HFF-Myc (cell line): ENCODE measurements at regions not wholly inside any gene's neighbourhood (a gene's known extent, or its start where the extent isn't known, plus 50 kb on each side); places are given as distances from the start of the nearest gene placed in this dataset.

Source experiments
- DNase-seq: peaks from one replicate; pipeline ENCODE4 v3.0.0-alpha.2; 2011; ENCODE audit warnings: low read depth; ENCODE audit errors: extremely low read depth
- H3K4me3 ChIP-seq: replicated peaks from 2 replicates; pipeline ENCODE4 v1.5.1; 2011; ENCODE audit warnings: low read depth, mild to moderate bottlenecking, control low read depth, low read length
- TF ChIP-seq, protein P1 (sequence below): IDR thresholded peaks from 2 replicates; pipeline ENCODE4 v1.5.1; 2012; ENCODE audit warnings: mild to moderate bottlenecking, low read depth, low read length, control low read depth; ENCODE audit errors: missing control alignments

GRCh38 chr16:59122262-59122537 lies 388.1 kb upstream of the GOT2 start:
- TF ChIP-seq, protein P1, sequence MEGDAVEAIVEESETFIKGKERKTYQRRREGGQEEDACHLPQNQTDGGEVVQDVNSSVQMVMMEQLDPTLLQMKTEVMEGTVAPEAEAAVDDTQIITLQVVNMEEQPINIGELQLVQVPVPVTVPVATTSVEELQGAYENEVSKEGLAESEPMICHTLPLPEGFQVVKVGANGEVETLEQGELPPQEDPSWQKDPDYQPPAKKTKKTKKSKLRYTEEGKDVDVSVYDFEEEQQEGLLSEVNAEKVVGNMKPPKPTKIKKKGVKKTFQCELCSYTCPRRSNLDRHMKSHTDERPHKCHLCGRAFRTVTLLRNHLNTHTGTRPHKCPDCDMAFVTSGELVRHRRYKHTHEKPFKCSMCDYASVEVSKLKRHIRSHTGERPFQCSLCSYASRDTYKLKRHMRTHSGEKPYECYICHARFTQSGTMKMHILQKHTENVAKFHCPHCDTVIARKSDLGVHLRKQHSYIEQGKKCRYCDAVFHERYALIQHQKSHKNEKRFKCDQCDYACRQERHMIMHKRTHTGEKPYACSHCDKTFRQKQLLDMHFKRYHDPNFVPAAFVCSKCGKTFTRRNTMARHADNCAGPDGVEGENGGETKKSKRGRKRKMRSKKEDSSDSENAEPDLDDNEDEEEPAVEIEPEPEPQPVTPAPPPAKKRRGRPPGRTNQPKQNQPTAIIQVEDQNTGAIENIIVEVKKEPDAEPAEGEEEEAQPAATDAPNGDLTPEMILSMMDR = no peak

DNA sequence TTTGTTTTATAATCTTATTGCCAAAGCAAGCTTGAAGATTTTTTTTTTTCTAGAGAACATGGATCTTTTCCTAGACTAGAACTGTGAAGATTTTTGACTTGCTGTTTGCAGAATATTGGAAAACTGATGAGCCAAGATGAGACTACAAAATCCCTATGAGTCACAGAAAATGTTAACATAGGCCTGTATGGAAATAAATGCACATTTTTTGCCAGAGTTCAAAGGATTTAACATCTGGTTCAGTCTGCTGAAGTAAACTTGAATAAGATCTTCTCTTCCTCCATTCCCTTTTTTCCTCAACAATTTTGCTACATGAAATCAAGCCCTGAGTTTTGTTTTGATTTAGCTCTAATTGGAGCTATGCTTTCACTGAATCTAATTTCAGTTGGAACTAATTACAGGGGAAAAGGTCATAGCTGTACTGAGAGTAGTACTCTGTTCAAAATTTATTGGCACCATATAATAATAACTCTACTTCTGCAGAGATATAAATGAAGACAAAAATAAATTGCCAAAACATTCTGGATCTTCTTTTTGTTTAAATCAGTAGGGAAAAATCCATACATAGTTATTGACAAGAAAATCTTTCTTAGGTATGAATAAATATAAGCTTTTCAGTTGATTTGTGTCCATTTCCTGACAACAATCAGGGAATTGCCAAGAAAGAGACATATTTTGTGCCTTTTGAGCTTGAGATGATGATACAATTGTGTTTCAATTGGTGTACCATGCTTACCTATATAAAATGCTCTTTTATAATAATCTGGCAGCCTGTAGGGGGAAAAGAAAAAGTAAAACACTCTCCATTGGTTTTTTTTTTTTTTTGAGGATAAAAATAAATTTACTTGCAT lies 387.5 kb upstream of the GOT2 start:
- TF ChIP-seq, protein P1 = no peak
- H3K4me3 ChIP-seq = no peak overlapping the region
- no peak for DNase-seq

More at GRCh38 chr16:59122262-59122537, 388.1 kb upstream of the GOT2 start:
- no peak for DNase-seq
- no peak overlapping the region for H3K4me3 ChIP-seq

DNA sequence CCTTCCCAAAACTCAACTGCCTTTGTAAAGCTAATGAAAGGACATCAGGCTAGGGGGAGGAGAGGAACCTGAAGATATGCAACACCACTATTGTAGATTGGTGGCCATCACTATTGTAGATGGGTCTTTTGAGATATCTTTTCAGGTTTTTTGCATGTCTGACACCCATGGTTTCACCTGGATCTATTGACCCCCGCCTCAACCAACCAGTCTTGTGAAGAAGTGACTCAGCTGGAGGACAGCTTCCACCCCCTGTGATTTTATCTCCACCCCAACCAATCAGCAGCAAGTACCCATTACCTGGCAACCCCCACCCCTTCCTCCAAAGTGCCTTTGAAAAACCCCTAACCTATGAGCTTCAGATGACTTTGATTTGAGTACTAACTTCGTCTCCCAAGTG lies 382.6 kb upstream of the GOT2 start:
- no peak overlapping the region for H3K4me3 ChIP-seq
- no peak for DNase-seq
- TF ChIP-seq, protein P1 = no peak

GRCh38 chr16:59114790-59115189 lies 380.7 kb upstream of the GOT2 start:
- H3K4me3 ChIP-seq = no peak overlapping the region
- DNase-seq = no peak
- TF ChIP-seq, protein P1 = no peak

GRCh38 chr16:59113004-59113670 lies 379.0 kb upstream of the GOT2 start:
- TF ChIP-seq, protein P1 = no peak
- H3K4me3 ChIP-seq = no peak overlapping the region
- no peak for DNase-seq

- TF ChIP-seq, protein P1 = no peak
- DNase-seq = no peak
- no peak overlapping the region for H3K4me3 ChIP-seq
Measured at GRCh38 chr16:59111280-59111679, 377.2 kb upstream of the GOT2 start.
